Adrenal gland (tissue), 5 donors: ENCODE measurements at regions not wholly inside any gene's neighbourhood (a gene's known extent, or its start where the extent isn't known, plus 50 kb on each side); places are given as distances from the start of the nearest gene placed in this dataset.

Experiments used
- POLR2A ChIP-seq, 2 donors: fragments of 450-650 bp; IDR thresholded peaks; one replicate each; pipeline ENCODE4 v1.6.1; 2017; ENCODE audit warnings: antibody characterized with exemption in 2 of 2, mild to moderate bottlenecking in 2 of 2, moderate library complexity in 1 of 2
- TF ChIP-seq, protein P1 (sequence below), 6 experiments: fragments of 450-650 bp in 4 of 6; fragments of 200-600 bp in 2 of 6; sonication (generic) in 1 of 6; IDR thresholded peaks; 1 replicate in 5 of 6; 2 replicates in 1 of 6; pipeline versions ENCODE4 v1.5.1 to v1.8.0; 2016 to 2021; ENCODE audit warnings: antibody characterized with exemption in 6 of 6, mild to moderate bottlenecking in 2 of 6, moderate library complexity in 1 of 6
- donor health status: DM: no; HTN: no; CAD: no.

DNA sequence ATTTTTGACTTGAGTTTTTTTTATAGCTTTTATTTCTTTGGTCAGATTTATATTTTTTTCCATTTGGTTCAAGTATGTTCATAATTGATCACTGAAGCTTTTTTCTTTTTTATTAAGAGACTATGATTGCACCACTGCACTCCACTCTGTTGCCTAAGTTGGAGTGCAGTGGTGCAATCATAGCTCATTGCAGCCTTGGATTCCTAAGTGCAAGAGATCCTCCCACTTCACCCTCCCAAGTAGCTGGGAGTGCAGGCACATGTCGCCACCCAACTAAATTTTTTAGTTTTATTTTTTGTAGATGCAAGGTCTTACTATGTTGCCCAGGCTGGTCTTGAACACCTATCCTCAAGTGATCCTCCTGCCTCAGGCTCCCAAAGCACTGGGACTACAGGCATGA, 97.7 kb upstream of the KIF5B start:
- TF ChIP-seq, protein P1, sequence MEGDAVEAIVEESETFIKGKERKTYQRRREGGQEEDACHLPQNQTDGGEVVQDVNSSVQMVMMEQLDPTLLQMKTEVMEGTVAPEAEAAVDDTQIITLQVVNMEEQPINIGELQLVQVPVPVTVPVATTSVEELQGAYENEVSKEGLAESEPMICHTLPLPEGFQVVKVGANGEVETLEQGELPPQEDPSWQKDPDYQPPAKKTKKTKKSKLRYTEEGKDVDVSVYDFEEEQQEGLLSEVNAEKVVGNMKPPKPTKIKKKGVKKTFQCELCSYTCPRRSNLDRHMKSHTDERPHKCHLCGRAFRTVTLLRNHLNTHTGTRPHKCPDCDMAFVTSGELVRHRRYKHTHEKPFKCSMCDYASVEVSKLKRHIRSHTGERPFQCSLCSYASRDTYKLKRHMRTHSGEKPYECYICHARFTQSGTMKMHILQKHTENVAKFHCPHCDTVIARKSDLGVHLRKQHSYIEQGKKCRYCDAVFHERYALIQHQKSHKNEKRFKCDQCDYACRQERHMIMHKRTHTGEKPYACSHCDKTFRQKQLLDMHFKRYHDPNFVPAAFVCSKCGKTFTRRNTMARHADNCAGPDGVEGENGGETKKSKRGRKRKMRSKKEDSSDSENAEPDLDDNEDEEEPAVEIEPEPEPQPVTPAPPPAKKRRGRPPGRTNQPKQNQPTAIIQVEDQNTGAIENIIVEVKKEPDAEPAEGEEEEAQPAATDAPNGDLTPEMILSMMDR (IDR thresholded peaks at IDR 0.05): no peak
- no peak for TF ChIP-seq POLR2A (IDR thresholded peaks at IDR 0.05)
